NCI-H345 (cell line): ENCODE measurements at regions not wholly inside any gene's neighbourhood (a gene's known extent, or its start where the extent isn't known, plus 50 kb on each side); places are given as distances from the start of the nearest gene placed in this dataset.

ENCODE experiments used
- DNase-seq: peaks from one replicate; lab custom pipeline; 2025; lab: John Stamatoyannopoulos, UW

GRCh38 chr1:219521325-219521724 is 91.6 kb downstream of the ZC3H11B start:
- DNase-seq: no peak

GRCh38 chr1:219520241-219520640 is 92.7 kb downstream of the ZC3H11B start:
- DNase-seq: no peak

GRCh38 chr1:219518907-219519248 is 94.0 kb downstream of the ZC3H11B start:
- DNase-seq: no peak

GRCh38 chr1:219518168-219518906 is 94.6 kb downstream of the ZC3H11B start:
- no peak for DNase-seq

GRCh38 chr1:219517031-219517430 is 95.9 kb downstream of the ZC3H11B start:
- DNase-seq: no peak

- DNase-seq: no peak
These were observed 98.2 kb downstream of the ZC3H11B start for GRCh38 chr1:219514728-219515127.

- no peak for DNase-seq
These were observed 105.5 kb downstream of the ZC3H11B start for GRCh38 chr1:219507437-219507836.

GRCh38 chr1:219506936-219507335 is 106.0 kb downstream of the ZC3H11B start:
- no peak for DNase-seq

GRCh38 chr1:219506473-219506899 is 106.4 kb downstream of the ZC3H11B start:
- no peak for DNase-seq

GRCh38 chr1:219505886-219506285 is 107.0 kb downstream of the ZC3H11B start:
- no peak for DNase-seq

- DNase-seq: no peak
These were observed 109.3 kb downstream of the ZC3H11B start for GRCh38 chr1:219503604-219504003.

- DNase-seq: no peak
These were observed 112.5 kb downstream of the ZC3H11B start for GRCh38 chr1:219500327-219500897.

GRCh38 chr1:219498666-219499065 is 114.2 kb downstream of the ZC3H11B start:
- no peak for DNase-seq

- DNase-seq: peak; percentile 8
These were observed 117.0 kb downstream of the ZC3H11B start for GRCh38 chr1:219495737-219496408.

GRCh38 chr1:219492717-219493116 is 120.2 kb downstream of the ZC3H11B start:
- no peak for DNase-seq

GRCh38 chr1:219490566-219490965 is 122.3 kb downstream of the ZC3H11B start:
- DNase-seq: no peak

GRCh38 chr1:219489636-219490035 is 123.3 kb downstream of the ZC3H11B start:
- DNase-seq: no peak

- DNase-seq: no peak
These were observed 124.6 kb downstream of the ZC3H11B start for GRCh38 chr1:219488275-219488674.

- DNase-seq: no peak
These were observed 129.4 kb downstream of the ZC3H11B start for GRCh38 chr1:219483530-219483929.

GRCh38 chr1:219480011-219480410 is 132.9 kb downstream of the ZC3H11B start:
- no peak for DNase-seq

GRCh38 chr1:219478811-219479210 is 134.1 kb downstream of the ZC3H11B start:
- DNase-seq: no peak

GRCh38 chr1:219477861-219478260 is 135.0 kb downstream of the ZC3H11B start:
- no peak for DNase-seq

GRCh38 chr1:219476716-219477115 is 136.2 kb downstream of the ZC3H11B start:
- DNase-seq: no peak
